Natural killer cell (primary cell): ENCODE measurements at regions not wholly inside any gene's neighbourhood (a gene's known extent, or its start where the extent isn't known, plus 50 kb on each side); places are given as distances from the start of the nearest gene placed in this dataset.
A peak's percentile ranks its signal among the peaks of the same experiment; 100 is the strongest.

Experiments
- ATAC-seq, 3 donors: fragments of 150-1000 bp in 2 of 3; fragments of 200-7000 bp in 1 of 3; cut with Tn5 transposase; 1 replicate in 1 of 3; 2 replicates in 2 of 3; pipeline ENCODE4 v1.10.0; 2021; ENCODE audit warnings: mild to moderate bottlenecking in 2 of 3, moderate library complexity in 2 of 3
- DNase-seq, 2 donors: peaks; one replicate each; pipeline versions ENCODE4 v3.0.0 to v3.0.0-alpha.2; 2013 to 2021; ENCODE audit warnings: mixed read lengths in 1 of 2
- H3K27ac ChIP-seq: one replicate; pipeline ENCODE4 v1.5.1; 2013; ENCODE audit warnings: mild to moderate bottlenecking, low read length
- H3K27me3 ChIP-seq: one replicate; pipeline ENCODE4 v1.6.1; 2013; ENCODE audit warnings: low read length; ENCODE audit not compliant: control insufficient read depth, insufficient read depth
- H3K36me3 ChIP-seq: one replicate; pipeline ENCODE4 v1.6.1; 2013; ENCODE audit warnings: low read length; ENCODE audit not compliant: control insufficient read depth, insufficient read depth
- H3K4me1 ChIP-seq: one replicate; pipeline ENCODE4 v1.6.1; 2013; ENCODE audit warnings: low read length; ENCODE audit not compliant: control insufficient read depth, insufficient read depth
- H3K4me3 ChIP-seq: one replicate; pipeline ENCODE4 v1.5.1; 2013; ENCODE audit warnings: low read length
- H3K9me3 ChIP-seq: one replicate; pipeline ENCODE4 v1.6.1; 2013; ENCODE audit warnings: low read length; ENCODE audit not compliant: control insufficient read depth, insufficient read depth
- H3K27ac Mint-ChIP-seq, 2 donors: one replicate each; pipeline ENCODE4 v1.8.0; 2022; ENCODE audit warnings: mild to moderate bottlenecking in 2 of 2, mixed read lengths in 2 of 2, moderate library complexity in 1 of 2
- H3K27me3 Mint-ChIP-seq, 2 donors: one replicate each; pipeline ENCODE4 v1.8.0; 2022; ENCODE audit warnings: low read depth in 2 of 2, mixed read lengths in 2 of 2
- H3K36me3 Mint-ChIP-seq: one replicate; pipeline ENCODE4 v1.8.0; 2022; ENCODE audit warnings: mixed read lengths
- H3K4me1 Mint-ChIP-seq, 2 donors: one replicate each; pipeline ENCODE4 v1.8.0; 2022; ENCODE audit warnings: mixed read lengths in 2 of 2
- H3K4me3 Mint-ChIP-seq: one replicate; pipeline ENCODE4 v1.8.0; 2022; ENCODE audit warnings: mild to moderate bottlenecking, moderate library complexity, mixed read lengths
- H3K9me3 Mint-ChIP-seq, 2 donors: one replicate each; pipeline ENCODE4 v1.8.0; 2022; ENCODE audit warnings: mixed read lengths in 2 of 2
- WGBS: methylation state at CpG from one replicate; pipeline ENCODE4 v1.1.7; 2013; ENCODE audit warnings: missing lambda C conversion rate; ENCODE audit not compliant: insufficient coverage; 5-methylcytosine and 5-hydroxymethylcytosine counted together
- intact Hi-C: fragments of 100-400 bp; cut with micrococcal nuclease; formaldehyde crosslinking; loops from one replicate; pipeline ENCODE4 v1.14.2; 2022
- TF ChIP-seq, protein P1 (sequence below): fragments of 200-600 bp; IDR thresholded peaks from one replicate; pipeline ENCODE4 v1.8.0; 2022; ENCODE audit warnings: antibody characterized with exemption

DNA sequence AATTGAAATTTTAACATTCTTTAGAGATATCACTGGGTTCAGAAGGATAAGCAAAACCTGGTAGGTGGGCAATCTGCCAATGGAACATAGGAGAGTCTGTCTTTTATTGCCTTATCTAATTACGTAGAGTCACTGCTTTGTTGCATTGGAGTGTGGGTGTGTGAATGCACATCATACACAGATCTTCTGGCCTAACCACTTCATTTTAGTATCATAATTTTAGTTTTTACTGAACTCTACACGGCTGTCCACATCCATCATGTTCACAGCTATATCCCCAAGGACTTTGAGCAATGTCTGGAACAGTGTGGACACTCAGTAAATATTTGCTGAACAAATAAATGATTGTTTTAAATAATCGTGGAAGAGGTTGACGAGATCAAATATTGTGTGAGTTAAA, 104.6 kb upstream of the AKIRIN2 start:
- Histone ChIP-seq H3K36me3 (no peaks in the 10 kb centered on the region), H3K27me3 (no peaks in the 10 kb centered on the region), H3K4me1 (no peaks in the 10 kb centered on the region), H3K9me3 (no peaks in the 10 kb centered on the region), H3K4me3 (no peak overlapping the region), H3K27ac (no peak overlapping the region)
- DNase-seq (no peak), ATAC-seq (no peak)
- TF ChIP-seq, protein P1, sequence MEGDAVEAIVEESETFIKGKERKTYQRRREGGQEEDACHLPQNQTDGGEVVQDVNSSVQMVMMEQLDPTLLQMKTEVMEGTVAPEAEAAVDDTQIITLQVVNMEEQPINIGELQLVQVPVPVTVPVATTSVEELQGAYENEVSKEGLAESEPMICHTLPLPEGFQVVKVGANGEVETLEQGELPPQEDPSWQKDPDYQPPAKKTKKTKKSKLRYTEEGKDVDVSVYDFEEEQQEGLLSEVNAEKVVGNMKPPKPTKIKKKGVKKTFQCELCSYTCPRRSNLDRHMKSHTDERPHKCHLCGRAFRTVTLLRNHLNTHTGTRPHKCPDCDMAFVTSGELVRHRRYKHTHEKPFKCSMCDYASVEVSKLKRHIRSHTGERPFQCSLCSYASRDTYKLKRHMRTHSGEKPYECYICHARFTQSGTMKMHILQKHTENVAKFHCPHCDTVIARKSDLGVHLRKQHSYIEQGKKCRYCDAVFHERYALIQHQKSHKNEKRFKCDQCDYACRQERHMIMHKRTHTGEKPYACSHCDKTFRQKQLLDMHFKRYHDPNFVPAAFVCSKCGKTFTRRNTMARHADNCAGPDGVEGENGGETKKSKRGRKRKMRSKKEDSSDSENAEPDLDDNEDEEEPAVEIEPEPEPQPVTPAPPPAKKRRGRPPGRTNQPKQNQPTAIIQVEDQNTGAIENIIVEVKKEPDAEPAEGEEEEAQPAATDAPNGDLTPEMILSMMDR = no peak
- Mint-ChIP-seq H3K27ac (no peak overlapping the region), H3K9me3 (no peaks in the 10 kb centered on the region), H3K36me3 (no peaks in the 10 kb centered on the region), H3K4me3 (no peak overlapping the region), H3K27me3 (peaks cover 3% of the 10 kb centered on the region in 2 donors), H3K4me1 (no peaks in the 10 kb centered on the region)
- intact Hi-C loops = no loop called here
- no CpG with 5 or more reads among the region's 4 CpGs for WGBS

DNA sequence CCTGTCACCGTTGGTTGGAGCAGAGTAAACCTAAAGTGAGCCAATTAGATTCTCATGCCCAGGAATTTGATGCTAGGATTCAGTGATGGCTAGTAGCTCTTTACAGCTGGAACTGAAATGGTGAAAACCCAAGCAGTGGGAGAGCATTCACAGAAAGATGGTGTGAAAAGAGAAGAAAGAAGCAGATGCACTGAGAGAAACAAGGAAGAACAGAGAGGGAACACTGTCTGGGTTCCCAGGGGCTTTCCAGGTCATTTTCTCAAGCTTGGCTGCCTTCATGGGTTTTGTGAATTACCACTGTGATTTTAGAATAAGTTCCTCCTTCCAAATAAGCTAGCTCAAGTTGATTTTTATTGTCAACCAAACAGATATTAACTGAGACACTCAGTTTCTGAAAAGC, 104.1 kb upstream of the AKIRIN2 start:
- DNase-seq (no peak), ATAC-seq (no peak)
- no peaks in the 10 kb centered on the region for H3K4me1 ChIP-seq
- H3K27ac ChIP-seq = no peak overlapping the region
- no peaks in the 10 kb centered on the region for H3K27me3 ChIP-seq
- Mint-ChIP-seq H3K9me3 (no peaks in the 10 kb centered on the region), H3K36me3 (no peaks in the 10 kb centered on the region), H3K27ac (no peak overlapping the region), H3K27me3 (peaks cover 3 to 8% of the 10 kb centered on the region in 2 donors), H3K4me1 (no peaks in the 10 kb centered on the region), H3K4me3 (no peak overlapping the region)
- WGBS = 89% methylated on average over 1 of the region's 1 CpG
- TF ChIP-seq, protein P1 = no peak
- no peaks in the 10 kb centered on the region for H3K9me3 ChIP-seq
- intact Hi-C loops = no loop called here
- H3K36me3 ChIP-seq = no peaks in the 10 kb centered on the region
- H3K4me3 ChIP-seq = no peak overlapping the region

DNA sequence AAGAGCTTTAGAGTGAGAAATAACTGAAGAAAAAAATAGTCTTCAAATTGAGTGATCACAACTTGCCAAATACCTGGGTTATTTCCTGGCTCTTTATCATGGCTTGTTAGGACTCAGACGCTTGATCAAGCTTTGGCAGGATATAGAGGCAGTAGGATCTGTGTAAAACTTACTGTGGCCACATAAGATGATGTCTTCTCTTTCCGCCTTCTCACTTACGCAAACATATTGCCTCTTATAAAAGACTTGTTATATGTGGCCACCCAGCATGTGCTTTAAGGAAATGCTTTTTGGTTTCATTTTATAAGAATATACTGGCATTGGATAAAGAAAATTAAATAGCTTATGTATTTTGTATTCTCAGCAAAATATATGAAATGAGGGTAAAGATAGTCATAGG, 101.8 kb upstream of the AKIRIN2 start:
- peak; percentile 44 to 66 (median 60) for ATAC-seq
- Histone ChIP-seq H3K36me3 (no peaks in the 10 kb centered on the region), H3K9me3 (no peaks in the 10 kb centered on the region), H3K27me3 (no peaks in the 10 kb centered on the region), H3K4me3 (no peak overlapping the region), H3K27ac (no peak overlapping the region), H3K4me1 (no peaks in the 10 kb centered on the region)
- WGBS = 86% methylated on average over 1 of the region's 3 CpGs
- Mint-ChIP-seq H3K9me3 (no peaks in the 10 kb centered on the region), H3K27ac (no peak overlapping the region), H3K4me1 (no peaks in the 10 kb centered on the region), H3K4me3 (no peak overlapping the region), H3K27me3 (peaks cover 3 to 17% of the 10 kb centered on the region in 2 donors), H3K36me3 (no peaks in the 10 kb centered on the region)
- intact Hi-C loops = no loop called here
- DNase-seq = no peak
- TF ChIP-seq, protein P1 = no peak

DNA sequence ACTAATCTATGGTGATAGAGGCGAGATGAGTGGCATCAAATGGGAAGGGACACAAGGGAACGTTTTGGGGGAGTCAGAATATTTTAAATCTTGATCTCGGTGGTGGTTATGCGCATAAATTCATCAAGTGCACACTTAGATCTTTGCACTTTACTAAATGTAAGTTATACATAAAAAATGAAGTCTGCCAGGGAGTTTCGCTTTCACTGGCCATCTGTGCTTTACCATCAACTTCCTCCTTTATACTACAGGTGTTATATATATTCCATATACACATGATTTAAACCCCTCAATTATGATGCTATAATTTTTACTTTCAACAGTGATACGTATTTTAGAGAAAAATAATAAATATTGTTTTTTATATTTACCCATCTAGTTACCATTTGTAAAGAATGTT, 97.6 kb upstream of the AKIRIN2 start:
- 40% methylated on average over 2 of the region's 6 CpGs for WGBS
- no peak for ATAC-seq
- Histone ChIP-seq H3K27me3 (no peaks in the 10 kb centered on the region), H3K36me3 (no peaks in the 10 kb centered on the region), H3K4me3 (no peak overlapping the region), H3K4me1 (peaks cover 6% of the 10 kb centered on the region), H3K9me3 (no peaks in the 10 kb centered on the region), H3K27ac (no peak overlapping the region)
- Mint-ChIP-seq H3K27me3 (peaks cover 3 to 17% of the 10 kb centered on the region in 2 donors), H3K4me1 (no peaks in the 10 kb centered on the region), H3K9me3 (no peaks in the 10 kb centered on the region), H3K4me3 (no peak overlapping the region), H3K27ac (no peak overlapping the region), H3K36me3 (no peaks in the 10 kb centered on the region)
- intact Hi-C loops = no loop called here
- no peak for DNase-seq
- TF ChIP-seq, protein P1 = no peak
